ENCODE measurements at regions not wholly inside any gene's neighbourhood (a gene's known extent, or its start where the extent isn't known, plus 50 kb on each side); places are given as distances from the start of the nearest gene placed in this dataset.

DNA sequence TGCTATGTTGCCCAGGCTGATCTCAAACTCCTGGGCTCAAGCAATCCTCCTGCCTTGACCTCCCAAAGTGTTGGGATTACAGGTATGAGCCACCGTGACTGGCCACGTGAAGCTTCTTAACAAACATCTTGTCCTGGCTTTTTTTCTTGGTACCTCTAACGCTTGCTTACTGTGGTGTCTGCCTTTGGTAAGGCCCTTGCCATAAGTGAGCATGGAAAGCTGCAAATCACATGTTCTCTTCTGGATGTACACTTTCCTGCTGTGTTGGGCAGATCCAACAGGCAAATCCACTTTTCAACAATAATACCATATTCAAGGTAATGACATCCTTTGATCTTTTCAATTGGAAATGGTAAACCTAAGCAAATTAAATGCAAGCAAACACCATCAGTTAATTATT, 54.6 kb downstream of the ARF6 start:
- TF ChIP-seq MAX (IDR thresholded peaks at IDR 0.05) (no peak), RXRA (IDR thresholded peaks at IDR 0.05) (no peak), RAD21 (IDR thresholded peaks at IDR 0.05) (no peak), YY1 (IDR thresholded peaks at IDR 0.05) (no peak), GABPA (IDR thresholded peaks at IDR 0.05 in 1 of 2, conservative IDR thresholded peaks at IDR 0.05 in 1 of 2) (no peak), HNF4G (IDR thresholded peaks at IDR 0.05) (no peak), TAF1 (conservative IDR thresholded peaks at IDR 0.05) (no peak), HNF4A (conservative IDR thresholded peaks at IDR 0.05) (no peak), EGR1 (IDR thresholded peaks at IDR 0.05; ENCODE audit: low read depth in 2 of 2) (no peak), JUND (IDR thresholded peaks at IDR 0.05) (no peak)
- TF ChIP-seq, protein P1, sequence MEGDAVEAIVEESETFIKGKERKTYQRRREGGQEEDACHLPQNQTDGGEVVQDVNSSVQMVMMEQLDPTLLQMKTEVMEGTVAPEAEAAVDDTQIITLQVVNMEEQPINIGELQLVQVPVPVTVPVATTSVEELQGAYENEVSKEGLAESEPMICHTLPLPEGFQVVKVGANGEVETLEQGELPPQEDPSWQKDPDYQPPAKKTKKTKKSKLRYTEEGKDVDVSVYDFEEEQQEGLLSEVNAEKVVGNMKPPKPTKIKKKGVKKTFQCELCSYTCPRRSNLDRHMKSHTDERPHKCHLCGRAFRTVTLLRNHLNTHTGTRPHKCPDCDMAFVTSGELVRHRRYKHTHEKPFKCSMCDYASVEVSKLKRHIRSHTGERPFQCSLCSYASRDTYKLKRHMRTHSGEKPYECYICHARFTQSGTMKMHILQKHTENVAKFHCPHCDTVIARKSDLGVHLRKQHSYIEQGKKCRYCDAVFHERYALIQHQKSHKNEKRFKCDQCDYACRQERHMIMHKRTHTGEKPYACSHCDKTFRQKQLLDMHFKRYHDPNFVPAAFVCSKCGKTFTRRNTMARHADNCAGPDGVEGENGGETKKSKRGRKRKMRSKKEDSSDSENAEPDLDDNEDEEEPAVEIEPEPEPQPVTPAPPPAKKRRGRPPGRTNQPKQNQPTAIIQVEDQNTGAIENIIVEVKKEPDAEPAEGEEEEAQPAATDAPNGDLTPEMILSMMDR (IDR thresholded peaks at IDR 0.05; ENCODE audit: low read depth, low read length, missing input control) = no peak
- TF ChIP-seq, protein P2, sequence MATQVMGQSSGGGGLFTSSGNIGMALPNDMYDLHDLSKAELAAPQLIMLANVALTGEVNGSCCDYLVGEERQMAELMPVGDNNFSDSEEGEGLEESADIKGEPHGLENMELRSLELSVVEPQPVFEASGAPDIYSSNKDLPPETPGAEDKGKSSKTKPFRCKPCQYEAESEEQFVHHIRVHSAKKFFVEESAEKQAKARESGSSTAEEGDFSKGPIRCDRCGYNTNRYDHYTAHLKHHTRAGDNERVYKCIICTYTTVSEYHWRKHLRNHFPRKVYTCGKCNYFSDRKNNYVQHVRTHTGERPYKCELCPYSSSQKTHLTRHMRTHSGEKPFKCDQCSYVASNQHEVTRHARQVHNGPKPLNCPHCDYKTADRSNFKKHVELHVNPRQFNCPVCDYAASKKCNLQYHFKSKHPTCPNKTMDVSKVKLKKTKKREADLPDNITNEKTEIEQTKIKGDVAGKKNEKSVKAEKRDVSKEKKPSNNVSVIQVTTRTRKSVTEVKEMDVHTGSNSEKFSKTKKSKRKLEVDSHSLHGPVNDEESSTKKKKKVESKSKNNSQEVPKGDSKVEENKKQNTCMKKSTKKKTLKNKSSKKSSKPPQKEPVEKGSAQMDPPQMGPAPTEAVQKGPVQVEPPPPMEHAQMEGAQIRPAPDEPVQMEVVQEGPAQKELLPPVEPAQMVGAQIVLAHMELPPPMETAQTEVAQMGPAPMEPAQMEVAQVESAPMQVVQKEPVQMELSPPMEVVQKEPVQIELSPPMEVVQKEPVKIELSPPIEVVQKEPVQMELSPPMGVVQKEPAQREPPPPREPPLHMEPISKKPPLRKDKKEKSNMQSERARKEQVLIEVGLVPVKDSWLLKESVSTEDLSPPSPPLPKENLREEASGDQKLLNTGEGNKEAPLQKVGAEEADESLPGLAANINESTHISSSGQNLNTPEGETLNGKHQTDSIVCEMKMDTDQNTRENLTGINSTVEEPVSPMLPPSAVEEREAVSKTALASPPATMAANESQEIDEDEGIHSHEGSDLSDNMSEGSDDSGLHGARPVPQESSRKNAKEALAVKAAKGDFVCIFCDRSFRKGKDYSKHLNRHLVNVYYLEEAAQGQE (IDR thresholded peaks at IDR 0.05) = no peak
